Gastroesophageal sphincter (tissue), 4 donors: ENCODE measurements at regions not wholly inside any gene's neighbourhood (a gene's known extent, or its start where the extent isn't known, plus 50 kb on each side); places are given as distances from the start of the nearest gene placed in this dataset.

Experiments
- ATAC-seq: fragments of 150-250 bp; one replicate; pipeline ENCODE4 v1.9.1; 2016; ENCODE audit warnings: mild to moderate bottlenecking, moderate library complexity
- H3K27ac ChIP-seq, 4 donors: fragments of 200-600 bp; sonication (generic) in 3 of 4; 1 replicate in 3 of 4; 2 replicates in 1 of 4; pipeline ENCODE4 v1.5.1; 2016 to 2019
- H3K27me3 ChIP-seq: fragments of 200-600 bp; sonication (generic); one replicate; pipeline ENCODE4 v1.5.1; 2019
- H3K36me3 ChIP-seq, 2 donors: fragments of 200-600 bp; sonication (generic); one replicate each; pipeline ENCODE4 v1.5.1; 2019; ENCODE audit warnings: control low read depth in 1 of 2
- H3K4me1 ChIP-seq, 3 donors: fragments of 200-600 bp; sonication (generic); 1 replicate in 2 of 3; 2 replicates in 1 of 3; pipeline ENCODE4 v1.5.1; 2016 to 2019; ENCODE audit warnings: control low read depth in 2 of 3
- H3K4me3 ChIP-seq, 2 donors: fragments of 200-600 bp; sonication (generic); one replicate each; pipeline ENCODE4 v1.5.1; 2019; ENCODE audit warnings: mild to moderate bottlenecking in 1 of 2, moderate library complexity in 1 of 2
- H3K9me3 ChIP-seq, 3 donors: fragments of 200-600 bp; sonication (generic); one replicate each; pipeline ENCODE4 v1.5.1; 2017 to 2019; ENCODE audit warnings: control low read depth in 2 of 3
- EP300 ChIP-seq: sonication (generic); formaldehyde crosslinking; IDR thresholded peaks from one replicate; pipeline ENCODE4 v1.6.1; 2017; ENCODE audit warnings: antibody characterized with exemption, mild to moderate bottlenecking
- POLR2A ChIP-seq, 2 donors: fragments of 450-650 bp; IDR thresholded peaks; one replicate each; pipeline ENCODE4 v1.6.1; 2017; ENCODE audit warnings: antibody characterized with exemption in 2 of 2, mild to moderate bottlenecking in 2 of 2, moderate library complexity in 1 of 2
- POLR2AphosphoS5 ChIP-seq: sonication (generic); formaldehyde crosslinking; IDR thresholded peaks from one replicate; pipeline ENCODE4 v1.6.1; 2017; ENCODE audit warnings: antibody characterized with exemption
- WGBS, 2 donors: methylation state at CpG; one replicate each; pipeline ENCODE4 v1.1.5; 2018; ENCODE audit warnings: low coverage in 1 of 2; 5-methylcytosine and 5-hydroxymethylcytosine counted together
- TF ChIP-seq, protein P1 (sequence below), 4 experiments: fragments of 200-600 bp in 2 of 4; fragments of 450-650 bp in 2 of 4; sonication (generic) in 1 of 4; IDR thresholded peaks; one replicate each; pipeline ENCODE4 v1.5.1; 2017 to 2019; ENCODE audit warnings: antibody characterized with exemption in 4 of 4, mild to moderate bottlenecking in 2 of 4, moderate library complexity in 2 of 4

- H3K36me3 ChIP-seq: no peaks in the 10 kb centered on the region
- H3K4me3 ChIP-seq: no peak overlapping the region
- H3K9me3 ChIP-seq: no peaks in the 10 kb centered on the region
- TF ChIP-seq POLR2AphosphoS5 (no peak), POLR2A (IDR thresholded peaks at IDR 0.05) (no peak), EP300 (no peak)
- TF ChIP-seq, protein P1, sequence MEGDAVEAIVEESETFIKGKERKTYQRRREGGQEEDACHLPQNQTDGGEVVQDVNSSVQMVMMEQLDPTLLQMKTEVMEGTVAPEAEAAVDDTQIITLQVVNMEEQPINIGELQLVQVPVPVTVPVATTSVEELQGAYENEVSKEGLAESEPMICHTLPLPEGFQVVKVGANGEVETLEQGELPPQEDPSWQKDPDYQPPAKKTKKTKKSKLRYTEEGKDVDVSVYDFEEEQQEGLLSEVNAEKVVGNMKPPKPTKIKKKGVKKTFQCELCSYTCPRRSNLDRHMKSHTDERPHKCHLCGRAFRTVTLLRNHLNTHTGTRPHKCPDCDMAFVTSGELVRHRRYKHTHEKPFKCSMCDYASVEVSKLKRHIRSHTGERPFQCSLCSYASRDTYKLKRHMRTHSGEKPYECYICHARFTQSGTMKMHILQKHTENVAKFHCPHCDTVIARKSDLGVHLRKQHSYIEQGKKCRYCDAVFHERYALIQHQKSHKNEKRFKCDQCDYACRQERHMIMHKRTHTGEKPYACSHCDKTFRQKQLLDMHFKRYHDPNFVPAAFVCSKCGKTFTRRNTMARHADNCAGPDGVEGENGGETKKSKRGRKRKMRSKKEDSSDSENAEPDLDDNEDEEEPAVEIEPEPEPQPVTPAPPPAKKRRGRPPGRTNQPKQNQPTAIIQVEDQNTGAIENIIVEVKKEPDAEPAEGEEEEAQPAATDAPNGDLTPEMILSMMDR (IDR thresholded peaks at IDR 0.05): no peak
- H3K27me3 ChIP-seq: no peaks in the 10 kb centered on the region
- WGBS, 2 donors: 83 to 86% methylated on average over 2 to 3 of the region's 4 CpGs
- no peak for ATAC-seq
- no peak overlapping the region for H3K27ac ChIP-seq
- H3K4me1 ChIP-seq: no peaks in the 10 kb centered on the region
These were observed 115.9 kb upstream of the F13A1 start for GRCh38 chr6:6436366-6436765.

DNA sequence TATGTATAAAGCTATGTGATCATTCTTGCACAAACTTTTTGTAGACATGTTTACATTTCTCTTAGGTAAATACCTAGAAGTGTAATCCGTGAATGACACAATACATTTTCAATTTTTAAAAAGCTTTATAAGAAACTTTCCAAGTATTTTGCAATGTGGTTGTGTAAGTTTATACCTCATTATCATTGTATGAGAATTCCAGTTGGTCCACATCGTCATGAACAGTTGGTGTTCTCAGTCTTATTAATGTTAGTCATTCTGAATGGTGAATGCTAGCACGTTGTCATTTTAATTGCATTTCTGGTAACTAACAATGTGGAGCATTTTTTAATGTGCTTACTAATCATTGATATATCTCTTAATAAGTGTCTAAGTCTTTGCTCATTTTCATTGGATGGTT, 116.5 kb upstream of the F13A1 start:
- ATAC-seq: no peak
- H3K4me3 ChIP-seq: no peak overlapping the region
- no peak overlapping the region for H3K27ac ChIP-seq
- 54 to 73% methylated on average over 3 of the region's 3 CpGs for WGBS, 2 donors
- H3K36me3 ChIP-seq: no peaks in the 10 kb centered on the region
- TF ChIP-seq POLR2AphosphoS5: no peak
- TF ChIP-seq POLR2A (IDR thresholded peaks at IDR 0.05): no peak
- TF ChIP-seq EP300: no peak
- TF ChIP-seq, protein P1 (IDR thresholded peaks at IDR 0.05): no peak
- H3K27me3 ChIP-seq: no peaks in the 10 kb centered on the region
- no peaks in the 10 kb centered on the region for H3K9me3 ChIP-seq
- H3K4me1 ChIP-seq: no peaks in the 10 kb centered on the region

DNA sequence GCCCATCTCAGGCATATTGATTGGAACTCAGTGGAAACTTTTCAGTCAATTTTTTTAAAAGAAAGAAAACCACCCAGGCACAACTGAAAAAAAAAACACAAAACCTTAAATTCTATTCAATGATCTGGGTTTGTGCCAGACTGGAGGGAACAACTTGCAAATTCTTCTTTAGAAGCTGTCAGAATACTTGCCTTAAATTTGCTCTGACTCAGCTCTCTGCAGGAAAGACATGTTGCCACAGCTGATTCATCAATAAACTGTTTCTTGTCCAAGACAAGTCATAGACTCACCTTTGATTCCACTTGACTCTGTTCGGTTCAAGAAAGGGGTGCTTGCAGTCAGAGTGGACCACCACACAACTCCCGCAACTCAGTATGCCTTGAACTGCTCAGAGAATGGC, 117.8 kb upstream of the F13A1 start:
- H3K27ac ChIP-seq: no peak overlapping the region
- H3K27me3 ChIP-seq: no peaks in the 10 kb centered on the region
- WGBS, 2 donors: 80 to 82% methylated on average over 1 of the region's 2 CpGs
- no peak overlapping the region for H3K4me3 ChIP-seq
- no peaks in the 10 kb centered on the region for H3K36me3 ChIP-seq
- no peaks in the 10 kb centered on the region for H3K4me1 ChIP-seq
- TF ChIP-seq EP300 (no peak), POLR2AphosphoS5 (no peak), POLR2A (IDR thresholded peaks at IDR 0.05) (no peak)
- TF ChIP-seq, protein P1 (IDR thresholded peaks at IDR 0.05): no peak
- no peak for ATAC-seq
- no peaks in the 10 kb centered on the region for H3K9me3 ChIP-seq

- no peak overlapping the region for H3K27ac ChIP-seq
- TF ChIP-seq, protein P1 (IDR thresholded peaks at IDR 0.05): no peak
- TF ChIP-seq EP300: no peak
- no peak for ATAC-seq
- WGBS, 2 donors: 40 to 60% methylated on average over 1 of the region's 1 CpG
- no peaks in the 10 kb centered on the region for H3K4me1 ChIP-seq
- no peak overlapping the region for H3K4me3 ChIP-seq
- no peaks in the 10 kb centered on the region for H3K9me3 ChIP-seq
- H3K27me3 ChIP-seq: no peaks in the 10 kb centered on the region
- H3K36me3 ChIP-seq: no peaks in the 10 kb centered on the region
These were observed 119.3 kb upstream of the F13A1 start for GRCh38 chr6:6439778-6440177.

- Histone ChIP-seq H3K4me1 (peaks cover 0 to 5% (median 0%) of the 10 kb centered on the region in 3 donors), H3K36me3 (no peaks in the 10 kb centered on the region), H3K4me3 (no peak overlapping the region), H3K27ac (peak overlapping the region in 1 of 4 donors; percentile 31), H3K9me3 (no peaks in the 10 kb centered on the region), H3K27me3 (peaks cover 7% of the 10 kb centered on the region)
- TF ChIP-seq POLR2AphosphoS5 (no peak), POLR2A (IDR thresholded peaks at IDR 0.05) (no peak), EP300 (no peak)
- TF ChIP-seq, protein P1 (IDR thresholded peaks at IDR 0.05): no peak
- peak; percentile 55 for ATAC-seq
- WGBS, 2 donors: 50% methylated on average over 1 of the region's 2 CpGs; no CpG with 5 or more reads in 1 of the 2 donors
These were observed 131.5 kb upstream of the F13A1 start for GRCh38 chr6:6452002-6452401.
